ENCODE measurements at regions not wholly inside any gene's neighbourhood (a gene's known extent, or its start where the extent isn't known, plus 50 kb on each side); places are given as distances from the start of the nearest gene placed in this dataset.

DNA sequence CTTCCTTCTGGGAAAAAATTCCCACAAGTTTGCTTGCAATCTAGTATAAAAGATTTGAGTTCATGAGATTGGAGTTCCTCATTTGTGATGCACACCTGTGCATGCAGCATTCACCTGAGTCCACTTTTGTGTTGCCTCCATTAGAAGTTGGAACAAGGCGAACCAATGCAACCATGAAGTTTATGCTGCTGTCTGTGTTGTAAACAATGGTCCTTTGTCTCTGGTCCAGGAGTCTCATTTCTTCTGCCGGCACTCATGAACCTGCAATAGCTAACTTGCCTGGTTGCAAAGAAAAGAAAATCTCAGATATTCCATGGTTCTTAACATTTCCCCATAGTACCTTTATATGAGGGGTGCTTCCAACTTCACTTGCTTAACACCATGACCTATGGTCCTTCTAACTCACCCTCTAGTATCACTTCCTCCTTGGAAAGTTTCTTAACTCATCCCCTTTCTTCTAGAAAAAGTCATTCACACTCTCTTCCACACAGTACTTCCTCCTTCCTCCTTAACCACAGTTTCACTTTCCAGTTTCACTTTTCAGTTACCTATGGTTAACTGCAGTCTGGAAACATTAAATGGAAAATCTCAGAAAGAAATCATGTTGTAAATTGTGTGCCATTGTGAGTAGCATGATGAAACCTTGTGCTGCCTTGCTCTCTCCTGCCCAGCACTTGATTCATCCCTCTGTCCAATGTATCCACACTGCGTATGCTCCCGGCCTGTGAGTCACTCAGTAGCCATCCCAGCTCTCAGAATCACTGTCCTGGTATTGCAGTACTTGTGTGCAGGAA is 128.8 kb upstream of the TRIB2 start:
- Mint-ChIP-seq H3K4me1 (ENCODE audit: unreplicated experiment) (no peaks in the 10 kb centered on the region), H3K36me3 (no peaks in the 10 kb centered on the region), H3K4me3 (no peak overlapping the region), H3K9me3 (peaks cover 5% of the 10 kb centered on the region), H3K27me3 (no peaks in the 10 kb centered on the region), H3K27ac (peak overlapping the region; percentile 50)
- DNase-seq (ENCODE audit: extremely low spot score, unreplicated experiment), result no peak
- TF ChIP-seq, protein P1, sequence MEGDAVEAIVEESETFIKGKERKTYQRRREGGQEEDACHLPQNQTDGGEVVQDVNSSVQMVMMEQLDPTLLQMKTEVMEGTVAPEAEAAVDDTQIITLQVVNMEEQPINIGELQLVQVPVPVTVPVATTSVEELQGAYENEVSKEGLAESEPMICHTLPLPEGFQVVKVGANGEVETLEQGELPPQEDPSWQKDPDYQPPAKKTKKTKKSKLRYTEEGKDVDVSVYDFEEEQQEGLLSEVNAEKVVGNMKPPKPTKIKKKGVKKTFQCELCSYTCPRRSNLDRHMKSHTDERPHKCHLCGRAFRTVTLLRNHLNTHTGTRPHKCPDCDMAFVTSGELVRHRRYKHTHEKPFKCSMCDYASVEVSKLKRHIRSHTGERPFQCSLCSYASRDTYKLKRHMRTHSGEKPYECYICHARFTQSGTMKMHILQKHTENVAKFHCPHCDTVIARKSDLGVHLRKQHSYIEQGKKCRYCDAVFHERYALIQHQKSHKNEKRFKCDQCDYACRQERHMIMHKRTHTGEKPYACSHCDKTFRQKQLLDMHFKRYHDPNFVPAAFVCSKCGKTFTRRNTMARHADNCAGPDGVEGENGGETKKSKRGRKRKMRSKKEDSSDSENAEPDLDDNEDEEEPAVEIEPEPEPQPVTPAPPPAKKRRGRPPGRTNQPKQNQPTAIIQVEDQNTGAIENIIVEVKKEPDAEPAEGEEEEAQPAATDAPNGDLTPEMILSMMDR (conservative IDR thresholded peaks at IDR 0.05), result no peak

DNA sequence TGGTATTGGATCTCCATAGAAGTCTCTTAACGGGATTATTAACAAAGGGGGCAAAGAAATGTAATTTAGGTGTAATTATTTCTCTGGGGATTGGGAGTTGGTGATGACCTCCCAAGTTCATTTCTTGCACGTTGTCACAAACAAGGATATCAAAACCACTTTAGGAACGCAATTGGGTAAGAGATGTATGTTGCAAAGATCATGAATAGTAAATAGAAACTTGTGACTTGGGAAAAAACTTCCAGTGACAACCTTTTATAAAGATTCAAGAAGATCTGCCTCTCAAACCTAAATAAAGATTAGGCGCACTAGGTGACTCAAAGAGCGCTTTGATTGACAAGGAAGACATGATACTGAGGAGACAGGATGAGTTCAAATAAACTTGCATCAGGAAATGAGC is 127.8 kb upstream of the TRIB2 start:
- peaks cover 5% of the 10 kb centered on the region for H3K9me3 Mint-ChIP-seq
- H3K36me3 Mint-ChIP-seq, result no peaks in the 10 kb centered on the region
- TF ChIP-seq, protein P1 (conservative IDR thresholded peaks at IDR 0.05), result no peak
- H3K27ac Mint-ChIP-seq, result no peak overlapping the region
- H3K27me3 Mint-ChIP-seq, result no peaks in the 10 kb centered on the region
- no peaks in the 10 kb centered on the region for H3K4me1 Mint-ChIP-seq (ENCODE audit: unreplicated experiment)
- no peak overlapping the region for H3K4me3 Mint-ChIP-seq
- DNase-seq (ENCODE audit: extremely low spot score, unreplicated experiment), result no peak

DNA sequence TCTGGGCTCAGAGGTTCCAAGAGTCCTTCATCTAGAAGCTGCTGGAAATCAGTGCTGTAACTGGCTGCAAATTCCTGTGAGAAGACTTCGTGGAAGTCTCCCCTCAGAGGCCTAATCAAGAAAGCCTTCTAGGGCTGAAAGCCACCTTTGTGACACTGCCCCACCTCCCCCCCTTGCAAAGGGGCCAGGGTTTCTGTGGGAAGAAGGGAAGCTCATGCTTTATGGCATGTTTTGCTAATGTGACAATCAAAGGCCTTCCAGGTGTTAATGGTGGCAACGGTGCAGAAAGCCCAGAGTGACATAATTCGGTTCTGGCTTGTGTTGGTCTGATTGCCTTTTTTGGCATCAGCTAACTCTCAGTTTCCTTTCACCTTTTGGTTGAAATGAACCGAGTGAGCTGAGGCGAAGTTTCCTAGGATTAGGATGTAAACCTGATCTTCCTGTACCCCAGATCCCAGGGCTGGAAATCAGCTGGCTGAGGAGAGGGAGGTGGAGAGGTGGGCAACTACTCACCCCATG is 126.9 kb upstream of the TRIB2 start:
- Mint-ChIP-seq H3K27me3 (no peaks in the 10 kb centered on the region), H3K4me1 (ENCODE audit: unreplicated experiment) (no peaks in the 10 kb centered on the region), H3K27ac (no peak overlapping the region), H3K36me3 (no peaks in the 10 kb centered on the region), H3K4me3 (no peak overlapping the region), H3K9me3 (peaks cover 5% of the 10 kb centered on the region)
- no peak for DNase-seq (ENCODE audit: extremely low spot score, unreplicated experiment)
- TF ChIP-seq, protein P1 (conservative IDR thresholded peaks at IDR 0.05), result no peak

DNA sequence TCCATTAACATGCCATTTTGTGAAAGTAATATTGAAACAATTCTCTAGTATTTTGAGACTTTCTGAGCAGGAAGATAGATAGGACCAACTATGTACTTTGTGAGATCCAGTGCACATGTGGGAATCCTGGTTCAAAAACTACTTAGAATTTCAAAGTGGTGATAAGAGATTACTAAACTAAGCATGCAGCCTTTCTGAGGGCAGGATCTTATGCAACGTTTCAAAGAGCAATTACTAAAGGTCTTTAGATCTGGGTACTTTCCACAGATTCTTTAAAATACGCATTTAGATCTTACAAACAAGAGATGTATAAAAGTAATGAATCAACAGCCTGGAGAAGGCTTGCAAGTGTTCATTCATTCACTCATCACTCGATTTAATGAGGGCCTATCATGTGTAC is 124.4 kb upstream of the TRIB2 start:
- TF ChIP-seq, protein P1 (conservative IDR thresholded peaks at IDR 0.05), result no peak
- Mint-ChIP-seq H3K4me1 (ENCODE audit: unreplicated experiment) (no peaks in the 10 kb centered on the region), H3K4me3 (no peak overlapping the region), H3K27ac (no peak overlapping the region), H3K36me3 (no peaks in the 10 kb centered on the region), H3K9me3 (peaks cover 5% of the 10 kb centered on the region), H3K27me3 (no peaks in the 10 kb centered on the region)
- no peak for DNase-seq (ENCODE audit: extremely low spot score, unreplicated experiment)

DNA sequence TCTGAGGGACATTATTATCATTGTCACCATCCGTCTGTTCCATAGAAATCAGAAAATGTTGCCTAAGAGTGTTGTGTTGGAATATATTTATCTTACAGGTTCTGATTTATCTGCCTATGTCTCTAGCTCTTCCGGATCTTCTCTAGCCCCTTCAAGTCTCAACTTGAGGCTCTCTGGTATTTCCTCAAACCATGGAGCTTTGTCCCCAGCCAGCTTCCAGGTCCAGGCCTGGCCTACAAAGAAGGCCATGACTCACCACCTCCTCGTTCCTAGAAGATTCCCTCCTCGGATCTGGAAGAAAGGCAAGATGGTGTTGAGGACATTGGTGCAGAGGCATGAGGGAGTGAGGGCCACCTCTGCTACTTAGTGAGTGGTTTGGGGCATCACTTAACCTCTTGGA is 122.1 kb upstream of the TRIB2 start:
- Mint-ChIP-seq H3K4me1 (ENCODE audit: unreplicated experiment) (no peaks in the 10 kb centered on the region), H3K36me3 (no peaks in the 10 kb centered on the region), H3K27ac (no peak overlapping the region), H3K27me3 (no peaks in the 10 kb centered on the region), H3K4me3 (no peak overlapping the region), H3K9me3 (no peaks in the 10 kb centered on the region)
- TF ChIP-seq, protein P1 (conservative IDR thresholded peaks at IDR 0.05), result no peak
- DNase-seq (ENCODE audit: extremely low spot score, unreplicated experiment), result no peak
